HG03521 (cell line): ENCODE measurements at regions not wholly inside any gene's neighbourhood (a gene's known extent, or its start where the extent isn't known, plus 50 kb on each side); places are given as distances from the start of the nearest gene placed in this dataset.

Source experiments
- ATAC-seq: cut with Tn5 transposase; IDR thresholded peaks from one replicate; pipeline ENCODE4 v1.9.1; 2021; ENCODE audit warnings: mild to moderate bottlenecking, moderate library complexity; ENCODE audit not compliant: unreplicated experiment

- ATAC-seq, result no peak
Observed at GRCh38 chr2:59720296-59720866, 833.1 kb downstream of the BCL11A start.

GRCh38 chr2:59713577-59713976, 839.9 kb downstream of the BCL11A start:
- no peak for ATAC-seq

GRCh38 chr2:59711121-59711520, 842.3 kb downstream of the BCL11A start:
- ATAC-seq, result no peak

GRCh38 chr2:59706729-59707128, 846.7 kb downstream of the BCL11A start:
- no peak for ATAC-seq

GRCh38 chr2:59703796-59704195, 849.7 kb downstream of the BCL11A start:
- ATAC-seq, result no peak

- ATAC-seq, result no peak
Observed at GRCh38 chr2:59702026-59702425, 851.4 kb downstream of the BCL11A start.

GRCh38 chr2:59701271-59701994, 852.0 kb downstream of the BCL11A start:
- no peak for ATAC-seq

- no peak for ATAC-seq
Observed at GRCh38 chr2:59694176-59694575, 859.3 kb downstream of the BCL11A start.

GRCh38 chr2:59693231-59693959, 860.1 kb downstream of the BCL11A start:
- no peak for ATAC-seq

- no peak for ATAC-seq
Observed at GRCh38 chr2:59691518-59692190, 861.8 kb downstream of the BCL11A start.

- no peak for ATAC-seq
Observed at GRCh38 chr2:59690849-59691248, 862.6 kb downstream of the BCL11A start.

- ATAC-seq, result no peak
Observed at GRCh38 chr2:59684771-59685166, 868.7 kb downstream of the BCL11A start.

- ATAC-seq, result no peak
Observed at GRCh38 chr2:59684116-59684770, 869.2 kb downstream of the BCL11A start.

GRCh38 chr2:59680863-59681262, 872.6 kb downstream of the BCL11A start:
- no peak for ATAC-seq

- ATAC-seq, result no peak
Observed at GRCh38 chr2:59677158-59677557, 876.3 kb downstream of the BCL11A start.

GRCh38 chr2:59674100-59674499, 879.4 kb downstream of the BCL11A start:
- no peak for ATAC-seq

GRCh38 chr2:59665021-59665420, 888.4 kb downstream of the BCL11A start:
- ATAC-seq, result no peak

- no peak for ATAC-seq
Observed at GRCh38 chr2:59662127-59662861, 891.2 kb downstream of the BCL11A start.

- ATAC-seq, result no peak
Observed at GRCh38 chr2:59660262-59660661, 893.2 kb downstream of the BCL11A start.

- ATAC-seq, result no peak
Observed at GRCh38 chr2:59658906-59659635, 894.4 kb downstream of the BCL11A start.
